HG03139 (cell line): ENCODE measurements at regions not wholly inside any gene's neighbourhood (a gene's known extent, or its start where the extent isn't known, plus 50 kb on each side); places are given as distances from the start of the nearest gene placed in this dataset.
"Not testable (repeated sequence)": the region's sequence is repeated elsewhere in the genome, so short reads cannot be mapped to it uniquely, and the experiment has no call there.

Experiments used
- ATAC-seq: cut with Tn5 transposase; IDR thresholded peaks from one replicate; pipeline ENCODE4 v1.9.1; 2021; ENCODE audit not compliant: unreplicated experiment

DNA sequence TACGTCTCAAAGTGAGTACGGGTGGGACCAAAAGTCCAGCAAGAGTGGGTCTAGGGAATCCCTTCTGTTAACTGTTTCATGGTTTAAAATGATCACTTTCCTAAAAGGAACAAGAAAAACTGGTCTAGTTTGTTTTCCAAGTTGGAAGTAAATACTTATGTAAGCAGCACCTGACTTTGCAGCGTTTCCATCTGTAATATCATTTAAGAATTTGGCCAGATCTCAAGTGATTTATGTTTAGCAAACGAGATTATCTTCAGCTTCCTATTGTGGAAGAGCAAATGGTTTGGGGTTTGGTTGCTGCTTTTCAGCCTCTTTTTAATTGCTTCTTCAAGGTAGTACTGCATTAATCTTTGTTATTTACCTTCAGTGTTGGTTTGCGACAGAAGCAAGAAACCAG, 50.4 kb downstream of the FHIP1A start:
- ATAC-seq, result no peak

DNA sequence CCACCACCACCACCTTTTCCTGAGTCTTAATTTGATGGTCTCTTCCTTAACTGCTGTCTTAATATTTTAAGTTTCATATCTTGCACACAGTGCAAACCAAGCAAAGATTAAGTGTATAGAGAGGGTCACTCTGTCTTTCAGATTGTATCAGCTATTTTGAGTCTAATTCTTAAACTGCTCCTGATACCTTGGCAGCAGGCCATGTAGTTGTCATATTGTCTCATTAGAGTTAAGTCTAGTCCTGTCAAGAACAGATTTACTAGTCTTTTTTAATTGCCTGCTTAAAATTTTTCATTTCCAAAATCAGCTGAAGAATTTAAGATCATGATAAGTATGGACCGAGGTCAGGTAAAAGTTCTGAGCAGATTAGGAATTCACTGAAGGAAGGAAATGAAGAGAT, 51.5 kb downstream of the FHIP1A start:
- ATAC-seq, result no peak

DNA sequence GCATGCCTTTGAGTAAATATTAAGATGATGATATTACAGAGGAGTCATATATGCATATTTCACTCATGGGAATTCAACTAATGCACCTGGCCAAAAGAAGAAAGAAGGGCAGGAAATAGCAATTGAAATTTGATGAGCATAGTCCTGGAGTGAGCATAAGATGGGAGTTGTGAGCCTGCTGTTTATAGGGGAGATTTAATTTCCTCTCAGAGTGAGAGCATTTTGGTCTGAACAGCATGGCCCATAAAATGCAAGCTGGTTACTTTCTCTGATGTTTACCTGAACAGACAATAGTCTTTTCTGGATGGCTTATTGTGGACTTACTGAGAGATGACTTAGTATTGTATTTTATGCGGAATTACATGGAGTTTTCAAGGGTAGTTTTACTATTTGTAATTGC, 53.6 kb downstream of the FHIP1A start:
- ATAC-seq, result no peak

DNA sequence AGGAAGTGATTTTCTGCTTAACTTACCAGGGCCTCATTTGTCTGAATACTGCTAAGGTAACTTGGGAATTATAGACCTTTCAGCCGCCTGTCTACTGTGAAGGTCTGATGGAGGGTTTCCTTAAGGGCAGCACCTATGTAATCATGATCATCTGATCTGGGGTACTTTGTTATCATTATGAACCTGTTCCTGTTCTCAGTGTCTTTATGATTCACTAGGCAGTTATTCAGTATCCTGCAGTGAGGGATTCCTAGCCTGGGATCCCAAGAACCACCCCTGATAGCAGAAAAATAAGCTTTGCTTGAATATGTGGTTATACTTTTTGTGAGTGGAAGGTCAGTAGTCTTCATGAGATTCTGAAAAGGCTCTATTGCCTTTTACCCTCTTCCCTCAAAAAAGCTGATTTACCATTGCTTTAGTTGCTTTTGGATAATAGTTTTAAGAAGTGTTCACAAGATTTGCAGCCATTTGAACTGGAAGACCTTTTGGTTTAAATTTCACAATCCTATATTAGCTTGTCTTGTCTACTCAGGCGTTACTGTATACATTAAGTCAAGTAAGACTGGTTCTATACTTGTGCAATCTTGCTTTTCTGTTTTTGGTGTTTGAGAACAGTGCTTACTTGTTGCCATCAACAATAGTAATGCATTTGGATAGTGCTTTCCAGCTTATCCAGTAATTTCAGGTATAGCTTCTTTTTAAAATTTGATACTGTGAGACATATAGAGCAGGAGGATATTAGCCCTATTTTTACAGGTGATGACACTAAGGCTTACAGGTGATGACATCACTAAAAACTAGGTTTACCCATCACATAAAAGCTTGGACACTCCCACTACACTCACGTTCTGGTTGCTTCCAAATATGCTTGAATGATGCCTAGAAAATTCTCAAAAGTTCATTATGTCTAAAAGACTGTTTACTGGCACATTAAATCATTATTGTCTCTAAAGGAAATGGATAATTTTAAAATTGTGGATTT, 60.0 kb downstream of the FHIP1A start:
- ATAC-seq, result no peak

DNA sequence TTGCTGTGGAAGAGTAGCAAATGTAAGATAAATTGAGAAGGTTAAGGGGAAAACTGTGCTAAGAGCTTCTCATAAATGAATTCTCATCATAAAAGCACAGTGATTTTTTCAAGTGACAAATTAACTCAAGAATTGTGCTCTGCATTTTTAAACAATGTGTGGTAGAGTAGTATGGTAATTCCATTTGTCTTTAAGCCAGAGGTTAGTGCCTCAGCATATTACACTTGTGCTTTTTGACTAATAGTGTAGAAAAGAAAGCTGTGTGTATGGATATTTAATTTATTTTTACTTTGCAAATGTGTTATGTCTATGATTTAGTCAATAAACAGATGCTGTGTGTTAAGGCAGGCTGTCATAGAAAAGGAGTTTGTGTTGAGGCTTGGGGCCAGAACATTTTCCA, 61.0 kb downstream of the FHIP1A start:
- ATAC-seq, result no peak

DNA sequence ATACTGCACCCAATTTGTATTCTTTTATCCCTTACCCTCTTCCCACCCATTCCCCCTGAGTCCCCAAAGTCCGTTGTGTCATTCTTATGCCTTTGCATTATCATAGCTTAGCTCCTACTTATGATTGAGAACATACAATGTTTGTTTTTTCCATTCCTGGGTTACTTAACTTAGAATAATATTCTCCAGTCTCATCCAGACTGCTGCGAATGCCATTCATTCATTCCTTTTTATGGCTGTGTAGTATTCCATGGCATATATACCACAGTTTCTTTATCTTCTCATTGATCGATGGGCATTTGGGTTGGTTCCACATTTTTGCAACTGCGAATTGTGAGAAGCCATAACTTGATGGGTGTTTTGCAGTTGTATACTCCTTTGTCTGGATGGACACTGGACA, 62.8 kb downstream of the FHIP1A start:
- ATAC-seq, result no peak

DNA sequence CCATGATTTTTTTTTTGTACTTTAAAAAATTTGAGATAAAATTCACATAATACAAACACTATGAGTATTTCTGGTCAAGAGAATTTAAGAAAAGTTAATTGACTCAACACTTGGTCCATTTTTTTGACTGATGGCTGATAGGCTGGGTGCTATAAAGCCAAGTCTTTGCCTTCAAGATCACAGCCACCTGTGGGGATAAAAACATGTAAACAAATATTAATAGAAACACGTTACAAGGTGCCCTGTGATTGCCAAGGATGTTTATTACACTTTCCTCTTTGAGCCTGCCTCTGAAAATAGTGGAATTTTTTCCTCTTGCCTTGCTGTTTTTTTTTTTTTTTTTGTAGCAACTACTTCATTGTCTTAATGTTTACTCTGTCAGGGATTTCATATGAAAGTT, 63.3 kb downstream of the FHIP1A start:
- ATAC-seq, result no peak

DNA sequence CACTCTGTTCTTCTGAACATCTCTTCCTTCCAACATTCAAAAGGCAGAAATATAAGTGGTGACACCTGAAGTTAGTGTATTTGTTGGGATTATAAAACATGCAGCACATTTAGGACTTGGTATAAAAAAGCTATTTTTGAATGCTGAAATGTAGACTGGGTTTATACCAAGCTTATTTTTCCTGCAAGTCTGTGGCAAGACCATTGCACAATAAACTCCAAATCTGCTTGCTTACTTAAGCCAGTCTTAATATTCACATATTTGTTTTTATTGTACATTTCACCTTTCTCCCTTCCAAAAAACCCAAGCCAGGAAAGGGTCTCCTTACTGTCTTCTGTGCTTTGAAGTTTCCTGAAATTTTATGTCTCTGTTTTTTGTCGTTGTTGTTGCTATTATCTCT, 63.7 kb downstream of the FHIP1A start:
- ATAC-seq, result no peak

DNA sequence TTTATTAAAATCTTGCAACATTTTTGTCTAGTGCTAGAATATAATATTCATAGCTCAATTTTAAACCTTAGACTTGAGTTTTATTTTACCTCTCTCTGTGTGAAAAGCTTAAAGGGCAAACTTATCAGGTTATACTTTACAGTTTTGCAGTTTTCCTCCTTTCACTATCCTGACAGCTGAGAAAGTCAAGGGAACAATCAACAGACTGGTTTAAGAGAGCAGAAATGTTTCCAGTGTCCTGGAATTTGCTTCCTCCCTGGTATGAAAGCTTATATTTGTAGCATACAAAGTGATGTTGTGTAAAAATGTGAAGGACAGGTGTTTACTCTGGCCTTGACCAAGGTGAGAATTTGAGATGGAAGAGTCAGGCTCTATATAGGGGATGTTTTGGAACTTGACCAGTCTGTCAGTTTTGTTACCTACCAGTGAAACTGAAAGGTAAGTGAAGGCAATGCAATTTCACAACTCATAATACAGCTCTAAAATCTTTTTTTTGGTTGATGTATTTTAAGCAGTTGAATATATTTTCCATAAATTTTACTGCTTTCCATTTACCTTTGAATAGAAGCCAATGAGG, 64.6 kb downstream of the FHIP1A start:
- no peak for ATAC-seq

DNA sequence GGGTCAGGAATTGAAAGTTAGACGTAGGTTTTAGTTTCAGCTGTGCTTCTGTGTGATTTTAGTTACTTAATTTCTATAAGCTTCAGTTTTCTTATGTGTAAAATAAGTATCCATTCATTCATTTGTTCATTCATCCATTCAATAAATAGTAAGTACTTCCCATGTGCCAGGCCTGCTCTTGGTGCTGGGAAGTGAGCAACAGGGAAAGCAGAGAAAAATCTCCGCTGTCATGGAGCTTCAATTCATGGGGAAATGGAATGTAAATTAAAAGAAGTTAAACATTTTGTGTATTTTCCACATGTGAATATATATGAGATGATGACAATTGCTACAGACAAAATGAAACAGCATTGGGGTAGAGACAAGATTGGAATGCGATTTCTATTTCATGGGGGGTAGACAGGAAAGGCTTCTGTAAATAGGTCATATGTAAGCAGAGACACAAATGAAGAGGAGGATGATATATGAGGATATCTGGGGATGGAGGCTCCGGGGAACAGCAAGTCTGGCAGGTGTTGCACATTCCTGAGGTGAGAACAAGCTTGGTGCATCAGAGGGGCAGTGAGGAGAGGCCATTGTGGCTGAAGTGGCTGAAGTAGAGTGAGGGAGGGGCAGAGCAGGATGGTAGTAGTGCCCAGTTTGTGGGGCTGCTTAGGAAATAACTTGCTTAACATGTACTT, 66.2 kb downstream of the FHIP1A start:
- no peak for ATAC-seq

DNA sequence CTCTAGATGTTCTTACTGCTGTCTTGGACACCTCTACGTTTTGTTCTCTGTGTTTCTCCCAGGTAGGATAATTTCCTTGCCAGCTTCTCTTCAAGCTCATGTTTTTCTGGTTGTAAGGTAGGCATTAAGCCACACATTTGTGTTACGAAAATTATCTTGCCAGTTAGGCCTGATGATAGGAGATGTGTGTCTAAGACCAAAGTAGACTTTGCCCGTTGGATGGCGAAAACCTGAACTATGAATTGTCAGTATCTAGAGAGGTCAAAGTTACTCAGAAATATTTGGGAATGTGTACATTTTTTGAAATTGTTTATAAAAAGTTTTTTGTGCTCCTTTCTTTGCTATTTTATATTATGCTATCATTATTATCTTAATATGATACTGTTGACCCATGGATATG, 72.8 kb downstream of the FHIP1A start:
- ATAC-seq, result no peak

DNA sequence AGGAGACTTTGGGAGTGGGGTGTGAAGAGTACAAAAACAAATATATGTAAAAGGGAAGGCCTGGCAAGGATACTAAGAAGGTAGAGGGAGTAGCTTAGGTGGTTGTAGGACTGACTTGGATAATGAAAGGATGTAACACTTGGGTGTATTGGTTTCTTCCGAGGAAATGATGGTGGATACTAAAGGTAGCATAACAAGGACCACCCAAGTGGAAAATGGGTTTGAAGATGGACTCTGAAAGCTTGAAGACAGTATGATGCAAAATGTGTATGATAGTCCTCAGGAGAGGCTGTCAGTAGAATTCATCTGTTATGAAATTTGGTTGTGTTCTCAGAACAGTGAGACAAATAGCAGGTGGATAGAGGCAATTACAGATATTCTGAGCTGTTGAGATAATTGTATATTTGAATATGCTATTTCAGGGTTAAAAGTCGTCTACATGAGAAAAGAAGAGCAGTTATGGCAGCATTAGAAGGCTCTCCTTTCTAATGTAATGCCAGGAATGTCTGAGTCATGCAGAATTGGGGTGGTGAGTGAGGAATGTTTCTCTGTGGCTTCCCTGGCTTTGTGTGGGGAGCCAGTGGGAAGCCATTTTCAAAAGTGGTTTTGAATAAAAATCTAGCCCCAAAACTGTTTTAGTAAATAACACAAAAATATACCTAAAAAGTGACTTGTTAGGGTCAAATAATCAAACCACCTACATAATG, 75.6 kb downstream of the FHIP1A start:
- no peak for ATAC-seq

DNA sequence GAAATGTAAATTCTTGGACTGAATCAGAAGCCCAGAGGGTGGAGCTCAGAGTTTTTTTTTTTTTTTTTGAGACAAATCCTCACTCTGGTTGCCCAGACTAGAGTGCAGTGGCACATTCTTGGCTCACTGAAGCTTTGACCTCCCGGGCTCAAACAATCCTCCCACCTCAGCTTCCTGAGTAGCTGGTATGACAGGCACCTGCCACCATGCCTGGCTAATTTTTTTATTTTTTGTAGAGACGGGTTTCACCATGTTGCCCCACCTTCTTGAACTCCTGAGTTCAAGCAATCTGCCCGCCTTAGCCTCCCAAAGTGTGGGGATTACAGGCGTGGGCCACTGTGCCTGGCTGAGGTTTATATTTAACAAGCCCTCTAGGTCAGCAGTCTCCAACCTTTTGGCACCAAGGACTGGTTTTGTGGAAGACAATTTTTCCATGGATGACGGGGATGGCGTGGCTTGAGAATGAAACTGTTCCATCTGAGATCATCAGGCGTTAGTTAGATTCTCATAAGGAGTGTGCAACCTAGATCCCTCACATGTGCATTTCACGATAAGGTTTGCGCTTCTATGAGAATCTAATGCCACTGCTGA, 76.7 kb downstream of the FHIP1A start:
- ATAC-seq, result no peak

DNA sequence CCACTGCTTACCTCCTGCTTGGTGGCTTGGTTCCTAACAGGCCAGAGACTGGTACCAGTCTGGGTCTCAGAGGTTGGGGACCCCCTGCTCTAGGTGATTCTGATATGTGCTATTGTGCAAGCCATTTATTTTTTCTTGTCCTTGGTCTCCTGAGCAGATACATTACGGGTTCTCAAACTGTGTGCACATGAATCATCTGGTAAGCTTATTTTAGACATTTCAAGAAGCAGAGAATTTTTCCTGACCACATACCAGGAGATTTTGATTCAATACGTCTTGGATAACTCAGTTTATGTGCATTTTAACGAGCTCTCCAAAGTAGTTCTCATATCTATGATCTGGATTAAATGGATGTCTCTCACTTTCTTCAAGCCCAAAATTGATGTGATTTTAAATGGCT, 77.2 kb downstream of the FHIP1A start:
- no peak for ATAC-seq

DNA sequence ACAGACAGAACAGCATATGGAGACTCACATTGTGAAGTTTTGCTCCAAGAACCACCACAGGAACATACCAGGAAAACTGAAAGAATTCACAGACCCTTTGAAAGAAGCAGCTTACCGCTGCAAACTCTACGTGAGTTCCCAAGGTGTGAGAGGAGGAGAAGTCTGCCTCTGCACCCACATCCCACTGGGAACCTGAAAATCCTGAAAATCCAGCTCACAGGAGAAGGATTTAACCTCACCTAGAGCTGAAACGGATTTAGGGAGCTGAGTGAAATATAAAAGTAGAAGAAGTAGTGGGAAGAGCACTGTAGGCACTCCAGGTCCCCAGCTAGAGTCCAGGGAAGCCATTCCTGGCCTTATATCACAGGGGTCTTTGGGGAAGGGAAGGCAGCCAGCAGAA, 80.0 kb downstream of the FHIP1A start:
- ATAC-seq, result no peak

DNA sequence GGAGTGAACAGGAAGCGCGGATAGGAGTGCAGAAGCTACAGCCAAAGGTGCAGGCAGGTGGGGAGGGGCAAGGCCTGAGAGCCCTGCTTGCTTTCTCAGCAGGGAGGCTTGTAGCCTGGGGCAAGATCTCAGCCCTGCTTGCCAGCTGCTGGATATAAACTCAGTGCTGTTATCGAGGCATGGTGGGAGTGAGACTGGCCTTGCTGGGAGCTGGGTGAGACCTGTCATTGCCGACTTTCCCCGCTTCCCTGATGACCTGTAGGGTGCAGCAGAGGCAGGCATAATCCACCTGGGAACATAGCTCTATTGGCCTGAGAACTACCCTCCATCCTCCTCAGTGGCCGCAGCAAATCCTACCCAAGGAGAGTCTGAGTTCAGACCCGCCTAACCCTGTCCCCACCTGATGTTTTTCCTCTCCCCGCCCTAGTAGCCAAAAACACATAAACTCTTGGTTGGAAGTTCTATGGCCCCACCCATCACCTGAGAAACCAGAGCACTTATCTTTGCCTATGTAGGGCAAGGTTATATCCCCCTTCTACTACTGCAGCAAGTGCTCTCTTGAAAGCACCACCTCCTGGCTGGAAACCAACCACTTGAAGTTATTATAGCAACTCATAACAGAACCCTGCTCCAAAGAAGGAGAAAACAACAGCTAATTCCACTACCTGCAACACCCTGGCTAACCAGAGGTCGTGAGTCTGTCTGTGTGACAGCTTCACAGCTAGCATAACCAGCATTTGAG, 80.7 kb downstream of the FHIP1A start:
- ATAC-seq, result no peak

DNA sequence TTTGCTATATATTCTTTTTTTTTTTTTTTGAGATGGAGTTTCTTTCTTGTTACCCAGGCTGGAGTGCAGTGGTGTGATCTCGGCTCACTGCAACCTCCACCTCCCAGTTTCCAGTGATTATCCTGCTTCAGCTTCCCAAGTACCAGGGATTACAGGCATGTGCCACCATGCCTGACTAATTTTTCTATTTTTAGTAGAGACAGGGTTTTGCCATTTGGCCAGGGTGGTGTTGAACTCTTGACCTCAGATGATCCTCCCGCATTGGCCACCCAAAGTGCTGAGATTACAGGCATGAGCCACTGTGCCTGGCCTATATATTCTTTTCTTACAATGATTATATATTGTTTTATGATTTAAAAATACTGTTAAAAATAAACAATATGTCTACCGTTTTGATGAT, 86.6 kb downstream of the FHIP1A start:
- not testable (repeated sequence) for ATAC-seq

DNA sequence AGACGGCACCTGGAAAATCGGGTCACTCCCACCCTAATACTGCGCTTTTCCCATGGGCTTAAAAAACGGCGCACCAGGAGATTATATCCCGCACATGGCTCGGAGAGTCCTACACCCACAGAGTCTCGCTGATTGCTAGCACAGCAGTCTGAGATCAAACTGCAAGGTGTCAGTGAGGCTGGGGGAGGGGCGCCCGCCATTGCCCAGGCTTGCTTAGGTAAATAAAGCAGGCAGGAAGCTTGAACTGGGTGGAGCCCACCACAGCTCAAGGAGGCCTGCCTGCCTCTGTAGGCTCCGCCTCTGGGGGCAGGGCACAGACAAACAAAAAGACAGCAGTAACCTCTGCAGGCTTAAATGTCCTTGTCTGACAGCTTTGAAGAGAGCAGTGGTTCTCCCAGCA, 102.6 kb downstream of the FHIP1A start:
- not testable (repeated sequence) for ATAC-seq

DNA sequence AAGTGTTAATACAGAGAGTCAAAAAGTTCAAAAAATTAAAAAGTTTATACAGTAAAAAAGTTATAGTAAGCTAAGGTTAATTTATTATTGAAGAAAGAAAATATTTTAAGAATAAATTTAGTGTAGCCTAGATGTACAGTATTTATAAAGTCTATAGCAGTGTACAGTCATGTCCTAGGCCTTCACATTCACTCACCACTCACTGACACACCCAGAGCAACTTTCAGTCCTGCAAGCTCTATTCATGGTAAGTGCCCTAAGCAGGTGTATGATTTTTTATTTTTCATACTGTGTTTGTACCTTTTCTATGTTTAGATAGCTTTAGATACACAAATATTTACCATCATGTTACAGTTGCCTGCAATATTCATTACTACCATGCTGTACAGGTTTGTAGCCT, 108.9 kb downstream of the FHIP1A start:
- ATAC-seq, result no peak

DNA sequence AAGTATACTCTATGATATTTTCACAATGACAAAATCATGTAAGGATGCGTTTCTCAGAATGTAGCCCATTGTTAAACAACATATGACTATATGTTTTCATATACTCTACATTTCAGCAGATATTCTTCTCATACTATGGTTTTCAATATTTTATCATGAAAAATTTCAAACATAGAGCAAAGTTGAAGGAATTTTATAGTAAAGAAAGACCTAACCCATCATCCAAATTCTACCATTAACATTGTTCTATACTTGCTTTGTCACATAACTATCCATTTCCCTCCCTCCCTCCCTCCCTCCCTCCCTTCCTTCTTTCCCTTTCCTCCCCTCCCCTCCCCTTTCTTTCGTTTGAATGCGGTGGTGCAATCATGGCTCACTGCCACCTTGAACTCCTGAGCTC, 109.4 kb downstream of the FHIP1A start:
- no peak for ATAC-seq
